ENCODE measurements at regions not wholly inside any gene's neighbourhood (a gene's known extent, or its start where the extent isn't known, plus 50 kb on each side); places are given as distances from the start of the nearest gene placed in this dataset.
"Not testable (repeated sequence)": the region's sequence is repeated elsewhere in the genome, so short reads cannot be mapped to it uniquely, and the experiment has no call there.

GRCh38 chrX:114272096-114272686, 311.7 kb upstream of the HTR2C start:
- Histone ChIP-seq H3K36me3 (no peaks in the 10 kb centered on the region), H3K27ac (no peak overlapping the region), H3K9ac (no peak overlapping the region), H4K20me1 (no peaks in the 10 kb centered on the region), H3K4me1 (no peaks in the 10 kb centered on the region), H3K9me3 (replicated peaks in 1 of 11) (peaks cover 0 to 26% (median 14%) of the 10 kb centered on the region in 11 experiments; a peak in 14 of 22 replicates), H3K4me3 (no peak overlapping the region), H3K27me3 (peaks cover 40 to 76% (median 66%) of the 10 kb centered on the region in 11 experiments), H3K4me2 (no peak overlapping the region)
- no peak for TF ChIP-seq Cebpa-rat (IDR thresholded peaks at IDR 0.05)

DNA sequence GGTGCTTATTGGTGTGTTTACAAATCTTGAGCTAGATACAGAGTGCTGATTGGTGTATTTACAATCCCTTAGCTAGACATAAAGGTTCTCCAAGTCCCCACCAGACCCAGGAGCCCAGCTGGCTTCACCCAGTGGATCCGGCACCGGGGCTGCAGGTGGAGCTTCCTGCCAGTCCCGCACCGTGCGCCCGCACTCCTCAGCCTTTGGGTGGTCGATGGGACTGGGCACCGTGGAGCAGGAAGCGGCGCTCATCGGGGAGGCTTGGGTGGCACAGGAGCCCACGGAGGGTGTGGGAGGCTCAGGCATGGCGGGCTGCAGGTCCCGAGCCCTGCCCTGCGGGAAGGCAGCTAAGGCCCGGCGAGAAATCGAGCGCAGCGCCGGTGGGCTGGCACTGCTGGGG, 313.5 kb upstream of the HTR2C start:
- not testable (repeated sequence) for H3K4me1 ChIP-seq, H3K27ac ChIP-seq, H4K20me1 ChIP-seq, H3K36me3 ChIP-seq, H3K4me2 ChIP-seq, H3K4me3 ChIP-seq, H3K9ac ChIP-seq
- H3K27me3 ChIP-seq = peaks cover 38 to 82% (median 66%) of the 10 kb centered on the region in 11 experiments
- peaks cover 0 to 26% (median 14%) of the 10 kb centered on the region in 11 experiments; a peak in 14 of 22 replicates for H3K9me3 ChIP-seq (replicated peaks in 1 of 11)

GRCh38 chrX:114268643-114269042, 315.2 kb upstream of the HTR2C start:
- H3K9me3 ChIP-seq (replicated peaks in 1 of 11) = peaks cover 0 to 26% (median 14%) of the 10 kb centered on the region in 11 experiments; a peak in 14 of 22 replicates
- H3K36me3 ChIP-seq = no peaks in the 10 kb centered on the region
- H3K9ac ChIP-seq = no peak overlapping the region
- no peak for TF ChIP-seq Cebpa-rat (IDR thresholded peaks at IDR 0.05)
- H3K4me2 ChIP-seq = no peak overlapping the region
- peaks cover 23 to 80% (median 65%) of the 10 kb centered on the region in 11 experiments for H3K27me3 ChIP-seq
- H3K4me3 ChIP-seq = no peak overlapping the region
- no peak overlapping the region for H3K27ac ChIP-seq
- H4K20me1 ChIP-seq = no peaks in the 10 kb centered on the region; a peak in 1 of 22 replicates
- H3K4me1 ChIP-seq = no peaks in the 10 kb centered on the region

DNA sequence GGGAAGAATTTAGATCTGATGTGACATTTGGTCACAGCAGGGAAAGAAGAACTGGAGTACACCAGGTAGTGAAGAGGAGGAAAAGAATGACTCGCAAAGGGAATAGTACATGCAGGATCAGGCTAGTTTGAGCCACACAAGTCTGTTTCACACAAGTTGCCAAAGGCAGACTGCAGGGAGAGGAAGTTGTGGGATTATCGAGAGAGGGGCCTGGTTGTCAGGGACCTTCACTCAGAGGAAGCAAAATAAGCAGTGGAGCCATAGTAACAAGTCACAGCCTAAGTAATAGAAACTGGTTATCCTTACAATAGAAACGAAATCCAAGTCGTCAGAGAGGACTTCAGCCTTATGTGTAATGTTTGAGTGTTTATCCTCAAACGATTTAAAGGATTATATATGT, 316.7 kb upstream of the HTR2C start:
- no peak overlapping the region for H3K4me2 ChIP-seq

DNA sequence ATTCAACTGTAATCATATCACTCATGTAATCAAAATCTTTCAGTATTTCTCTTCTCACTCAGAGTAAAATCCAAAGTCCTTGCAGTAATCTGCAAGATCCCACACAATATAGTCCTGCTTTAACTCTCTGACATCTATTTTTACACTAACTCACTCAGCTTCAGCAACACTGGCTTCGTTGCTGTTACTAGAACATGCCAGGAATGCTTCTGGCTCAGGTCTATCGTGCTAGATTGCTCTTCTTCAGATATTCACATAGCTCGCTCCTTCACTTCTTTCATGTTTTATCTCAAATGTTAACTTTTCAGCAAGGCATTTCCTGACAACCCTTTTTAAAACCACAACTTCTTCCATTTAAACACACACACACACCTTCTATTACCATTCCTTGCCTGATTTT, 331.7 kb upstream of the HTR2C start:
- Histone ChIP-seq H3K4me2 (no peak overlapping the region), H3K4me3 (no peak overlapping the region), H4K20me1 (no peaks in the 10 kb centered on the region), H3K9me3 (replicated peaks in 1 of 11) (no peaks in the 10 kb centered on the region), H3K27ac (no peak overlapping the region), H3K36me3 (no peaks in the 10 kb centered on the region), H3K4me1 (no peaks in the 10 kb centered on the region), H3K27me3 (peaks cover 66 to 100% (median 96%) of the 10 kb centered on the region in 11 experiments), H3K9ac (no peak overlapping the region)
- TF ChIP-seq Cebpa-rat (IDR thresholded peaks at IDR 0.05) = no peak

More for the DNA sequence above, 316.7 kb upstream of the HTR2C start:
- Histone ChIP-seq H3K4me3 (no peak overlapping the region), H3K4me1 (no peaks in the 10 kb centered on the region), H3K9ac (no peak overlapping the region), H3K9me3 (replicated peaks in 1 of 11) (peaks cover 0 to 26% (median 14%) of the 10 kb centered on the region in 11 experiments; a peak in 14 of 22 replicates), H3K36me3 (no peaks in the 10 kb centered on the region), H3K27me3 (peaks cover 14 to 76% (median 63%) of the 10 kb centered on the region in 11 experiments; a peak in 19 of 22 replicates), H3K27ac (no peak overlapping the region), H4K20me1 (no peaks in the 10 kb centered on the region; a peak in 1 of 22 replicates)
- no peak for TF ChIP-seq Cebpa-rat (IDR thresholded peaks at IDR 0.05)

GRCh38 chrX:114251575-114251974, 332.3 kb upstream of the HTR2C start:
- Histone ChIP-seq H3K4me1 (no peaks in the 10 kb centered on the region), H3K9ac (no peak overlapping the region), H3K4me2 (no peak overlapping the region), H3K4me3 (no peak overlapping the region), H3K27me3 (peaks cover 70 to 100% (median 97%) of the 10 kb centered on the region in 11 experiments), H3K9me3 (replicated peaks in 1 of 11) (no peaks in the 10 kb centered on the region), H4K20me1 (no peaks in the 10 kb centered on the region), H3K36me3 (no peaks in the 10 kb centered on the region), H3K27ac (no peak overlapping the region)
- no peak for TF ChIP-seq Cebpa-rat (IDR thresholded peaks at IDR 0.05)

- H3K4me2 ChIP-seq = no peak overlapping the region
These were observed 362.4 kb upstream of the HTR2C start for GRCh38 chrX:114221445-114221844.

GRCh38 chrX:114210879-114211278, 373.0 kb upstream of the HTR2C start:
- Histone ChIP-seq H3K4me2 (no peak overlapping the region), H3K27me3 (peaks cover 25 to 90% (median 72%) of the 10 kb centered on the region in 11 experiments; a peak in 21 of 22 replicates), H3K36me3 (no peaks in the 10 kb centered on the region)

More at GRCh38 chrX:114221445-114221844, 362.4 kb upstream of the HTR2C start:
- H3K4me1 ChIP-seq = no peaks in the 10 kb centered on the region
- H3K9me3 ChIP-seq (replicated peaks in 1 of 11) = no peaks in the 10 kb centered on the region
- no peak overlapping the region for H3K4me3 ChIP-seq
- H4K20me1 ChIP-seq = no peaks in the 10 kb centered on the region
- no peak for TF ChIP-seq Cebpa-rat (IDR thresholded peaks at IDR 0.05)
- H3K9ac ChIP-seq = no peak overlapping the region
- peaks cover 27 to 98% (median 88%) of the 10 kb centered on the region in 11 experiments for H3K27me3 ChIP-seq
- no peak overlapping the region for H3K27ac ChIP-seq
- no peaks in the 10 kb centered on the region for H3K36me3 ChIP-seq

DNA sequence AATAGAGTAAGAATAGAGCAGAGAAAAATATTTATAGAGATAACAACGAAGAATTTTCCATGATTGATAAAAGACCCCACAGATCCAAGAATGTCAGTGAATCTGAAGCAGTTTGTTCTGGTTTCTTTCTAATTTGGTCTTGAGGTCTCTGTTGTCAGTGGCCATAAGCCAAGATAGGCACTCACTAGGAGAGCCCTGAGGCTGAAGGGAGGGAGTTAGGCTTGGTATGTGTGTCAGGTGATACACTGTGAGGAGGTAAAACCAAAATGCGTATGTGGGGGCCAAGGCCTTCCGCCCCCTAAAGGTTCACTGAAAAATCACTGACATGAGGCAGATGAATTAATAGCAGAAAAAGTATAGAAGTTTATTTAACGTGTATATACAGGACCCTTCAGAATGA, 382.3 kb upstream of the HTR2C start:
- no peaks in the 10 kb centered on the region for H3K36me3 ChIP-seq
- peaks cover 3 to 12% (median 6%) of the 10 kb centered on the region in 11 experiments; a peak in 20 of 22 replicates for H3K9me3 ChIP-seq (replicated peaks in 1 of 11)
- no peaks in the 10 kb centered on the region; a peak in 1 of 22 replicates for H4K20me1 ChIP-seq
- no peak for TF ChIP-seq Cebpa-rat (IDR thresholded peaks at IDR 0.05)
- H3K27me3 ChIP-seq = peaks cover 62 to 98% (median 91%) of the 10 kb centered on the region in 11 experiments
- H3K27ac ChIP-seq = no peak overlapping the region
- no peak overlapping the region for H3K4me2 ChIP-seq
- no peak overlapping the region for H3K9ac ChIP-seq
- no peak overlapping the region for H3K4me3 ChIP-seq
- no peaks in the 10 kb centered on the region for H3K4me1 ChIP-seq

More at GRCh38 chrX:114210879-114211278, 373.0 kb upstream of the HTR2C start:
- H3K9ac ChIP-seq = no peak overlapping the region
- H4K20me1 ChIP-seq = no peaks in the 10 kb centered on the region
- no peak overlapping the region for H3K27ac ChIP-seq
- no peak overlapping the region for H3K4me3 ChIP-seq
- H3K9me3 ChIP-seq (replicated peaks in 1 of 11) = no peaks in the 10 kb centered on the region
- no peak for TF ChIP-seq Cebpa-rat (IDR thresholded peaks at IDR 0.05)
- no peaks in the 10 kb centered on the region for H3K4me1 ChIP-seq

- H3K4me2 ChIP-seq = no peak overlapping the region
- no peaks in the 10 kb centered on the region for H3K36me3 ChIP-seq
- H3K4me3 ChIP-seq = no peak overlapping the region
- H3K9me3 ChIP-seq (replicated peaks in 1 of 11) = peaks cover 0 to 24% (median 9%) of the 10 kb centered on the region in 11 experiments; a peak in 7 of 22 replicates
- peaks cover 50 to 100% (median 97%) of the 10 kb centered on the region in 11 experiments for H3K27me3 ChIP-seq
- H3K27ac ChIP-seq = no peak overlapping the region
- no peak for TF ChIP-seq Cebpa-rat (IDR thresholded peaks at IDR 0.05)
- H4K20me1 ChIP-seq = no peaks in the 10 kb centered on the region; a peak in 1 of 22 replicates
- H3K4me1 ChIP-seq = no peaks in the 10 kb centered on the region
- no peak overlapping the region for H3K9ac ChIP-seq
These were observed 402.7 kb upstream of the HTR2C start for GRCh38 chrX:114181195-114181594.

Measured in BLaER1 treated with 17β-estradiol and CSF1 and Interleukin-3, amounts not matched to agents 10 nM and 100 nM (cell line).